Lower leg skin (tissue), 3 donors: ENCODE measurements at regions not wholly inside any gene's neighbourhood (a gene's known extent, or its start where the extent isn't known, plus 50 kb on each side); places are given as distances from the start of the nearest gene placed in this dataset.

Source experiments
- POLR2A ChIP-seq, 2 donors: fragments of 450-650 bp; IDR thresholded peaks; one replicate each; pipeline ENCODE4 v1.6.1; 2016 to 2017; ENCODE audit warnings: antibody characterized with exemption in 2 of 2, mild to moderate bottlenecking in 1 of 2, moderate library complexity in 1 of 2
- TF ChIP-seq, protein P1 (sequence below), 3 donors: fragments of 450-650 bp; IDR thresholded peaks; one replicate each; pipeline ENCODE4 v1.5.1; 2016; ENCODE audit warnings: antibody characterized with exemption in 3 of 3, mild to moderate bottlenecking in 3 of 3, moderate library complexity in 2 of 3

DNA sequence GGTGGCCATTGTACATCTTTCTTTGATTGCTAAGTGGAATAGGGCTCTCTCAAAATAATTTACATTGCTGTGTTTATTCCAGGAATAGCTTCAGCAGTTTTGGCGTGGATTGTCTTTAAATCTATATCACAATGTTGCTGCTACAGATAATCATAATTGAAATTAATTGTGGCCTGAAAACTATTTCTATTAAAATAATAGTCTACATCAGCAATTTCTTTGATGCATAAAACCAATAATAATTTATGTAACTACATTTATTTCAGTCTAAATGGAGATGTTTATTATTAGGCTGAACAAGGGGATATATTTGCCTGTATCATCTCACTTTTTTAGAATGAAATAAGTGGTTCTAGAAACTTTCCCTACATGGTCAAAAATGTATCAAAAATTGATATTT lies 456.0 kb upstream of the CTNND2 start:
- no peak for TF ChIP-seq POLR2A (IDR thresholded peaks at IDR 0.05)
- TF ChIP-seq, protein P1, sequence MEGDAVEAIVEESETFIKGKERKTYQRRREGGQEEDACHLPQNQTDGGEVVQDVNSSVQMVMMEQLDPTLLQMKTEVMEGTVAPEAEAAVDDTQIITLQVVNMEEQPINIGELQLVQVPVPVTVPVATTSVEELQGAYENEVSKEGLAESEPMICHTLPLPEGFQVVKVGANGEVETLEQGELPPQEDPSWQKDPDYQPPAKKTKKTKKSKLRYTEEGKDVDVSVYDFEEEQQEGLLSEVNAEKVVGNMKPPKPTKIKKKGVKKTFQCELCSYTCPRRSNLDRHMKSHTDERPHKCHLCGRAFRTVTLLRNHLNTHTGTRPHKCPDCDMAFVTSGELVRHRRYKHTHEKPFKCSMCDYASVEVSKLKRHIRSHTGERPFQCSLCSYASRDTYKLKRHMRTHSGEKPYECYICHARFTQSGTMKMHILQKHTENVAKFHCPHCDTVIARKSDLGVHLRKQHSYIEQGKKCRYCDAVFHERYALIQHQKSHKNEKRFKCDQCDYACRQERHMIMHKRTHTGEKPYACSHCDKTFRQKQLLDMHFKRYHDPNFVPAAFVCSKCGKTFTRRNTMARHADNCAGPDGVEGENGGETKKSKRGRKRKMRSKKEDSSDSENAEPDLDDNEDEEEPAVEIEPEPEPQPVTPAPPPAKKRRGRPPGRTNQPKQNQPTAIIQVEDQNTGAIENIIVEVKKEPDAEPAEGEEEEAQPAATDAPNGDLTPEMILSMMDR (IDR thresholded peaks at IDR 0.05), result no peak
